Uterus (tissue), 3 donors: ENCODE measurements at regions not wholly inside any gene's neighbourhood (a gene's known extent, or its start where the extent isn't known, plus 50 kb on each side); places are given as distances from the start of the nearest gene placed in this dataset.
"Not testable (repeated sequence)": the region's sequence is repeated elsewhere in the genome, so short reads cannot be mapped to it uniquely, and the experiment has no call there.

Source experiments
- DNase-seq, 2 donors: peaks; one replicate each; pipeline ENCODE4 v3.0.0-alpha.2; 2019 to 2020
- H3K27ac ChIP-seq, 2 donors: fragments of 200-600 bp; sonication (generic); 1 replicate in 1 of 2; 2 replicates in 1 of 2; pipeline ENCODE4 v1.5.1; 2016 to 2018
- H3K27me3 ChIP-seq, 2 donors: fragments of 200-600 bp; sonication (generic); one replicate each; pipeline ENCODE4 v1.5.1; 2018 to 2019; ENCODE audit warnings: control low read depth in 1 of 2
- H3K36me3 ChIP-seq, 2 donors: fragments of 200-600 bp; sonication (generic); one replicate each; pipeline ENCODE4 v1.5.1; 2019; ENCODE audit warnings: control low read depth in 1 of 2
- H3K4me1 ChIP-seq, 2 donors: fragments of 200-600 bp; sonication (generic); one replicate each; pipeline ENCODE4 v1.5.1; 2018 to 2019; ENCODE audit warnings: control low read depth in 1 of 2
- H3K4me3 ChIP-seq, 2 donors: fragments of 200-600 bp; sonication (generic); 1 replicate in 1 of 2; 2 replicates in 1 of 2; pipeline ENCODE4 v1.5.1; 2018 to 2019; ENCODE audit warnings: mild to moderate bottlenecking in 1 of 2
- H3K9me3 ChIP-seq, 2 donors: fragments of 200-600 bp; sonication (generic); one replicate each; pipeline ENCODE4 v1.5.1; 2019; ENCODE audit warnings: control low read depth in 1 of 2
- CTCF ChIP-seq, 4 experiments: fragments of 200-600 bp in 2 of 4; fragments of 450-650 bp in 2 of 4; sonication (generic) in 2 of 4; IDR thresholded peaks; one replicate each; pipeline ENCODE4 v1.5.1; 2016 to 2019; ENCODE audit warnings: antibody characterized with exemption in 4 of 4, mild to moderate bottlenecking in 2 of 4, moderate library complexity in 1 of 4
- POLR2A ChIP-seq, 2 donors: fragments of 450-650 bp; IDR thresholded peaks; one replicate each; pipeline ENCODE4 v1.6.1; 2016; ENCODE audit warnings: antibody characterized with exemption in 2 of 2, mild to moderate bottlenecking in 1 of 2, moderate library complexity in 1 of 2
- intact Hi-C: fragments of 100-400 bp; cut with DNase I; formaldehyde crosslinking; loops from one replicate; pipeline ENCODE4 v1.15.1; 2023; ENCODE audit warnings: low total_unique reads
- donor health status: DM: yes; HTN: yes; CAD: no.

GRCh38 chr10:23859598-23859997 lies 349.3 kb upstream of the KIAA1217 start:
- Histone ChIP-seq H3K9me3 (no peaks in the 10 kb centered on the region), H3K4me1 (no peaks in the 10 kb centered on the region), H3K27me3 (no peaks in the 10 kb centered on the region), H3K4me3 (no peak overlapping the region), H3K36me3 (no peaks in the 10 kb centered on the region), H3K27ac (no peak overlapping the region)
- no peak for DNase-seq
- TF ChIP-seq CTCF (IDR thresholded peaks at IDR 0.05) (no peak), POLR2A (IDR thresholded peaks at IDR 0.05) (no peak)
- intact Hi-C loops = no loop called here

DNA sequence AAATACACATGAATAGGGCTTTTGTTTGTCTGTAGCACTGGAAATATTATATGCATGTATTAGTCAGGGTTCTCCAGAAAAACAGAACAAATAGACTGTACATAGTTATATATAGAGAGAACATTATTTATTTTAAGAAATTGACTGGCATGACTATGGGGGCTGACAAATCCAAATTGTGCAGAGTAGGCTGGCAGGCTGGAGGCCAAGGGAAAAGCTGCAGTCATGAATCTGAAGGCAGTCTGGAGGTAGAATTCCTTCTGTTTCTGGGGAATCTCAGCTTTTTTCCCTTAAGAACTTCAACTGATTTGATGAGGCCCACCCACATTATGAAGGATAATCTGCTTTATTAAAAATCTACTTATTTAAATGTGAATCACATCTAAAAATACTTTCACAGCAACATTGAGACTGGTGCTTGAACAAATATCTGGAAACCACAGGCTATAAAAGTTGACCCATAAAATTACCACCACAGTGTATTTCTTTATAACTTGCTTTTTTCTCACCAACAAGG lies 344.2 kb upstream of the KIAA1217 start:
- H3K4me3 ChIP-seq = no peak overlapping the region
- intact Hi-C loops = no loop called here
- no peaks in the 10 kb centered on the region for H3K4me1 ChIP-seq
- H3K9me3 ChIP-seq = no peaks in the 10 kb centered on the region
- no peaks in the 10 kb centered on the region for H3K36me3 ChIP-seq
- H3K27ac ChIP-seq = no peak overlapping the region
- TF ChIP-seq CTCF (IDR thresholded peaks at IDR 0.05) (no peak), POLR2A (IDR thresholded peaks at IDR 0.05) (no peak)
- no peak for DNase-seq
- no peaks in the 10 kb centered on the region for H3K27me3 ChIP-seq

DNA sequence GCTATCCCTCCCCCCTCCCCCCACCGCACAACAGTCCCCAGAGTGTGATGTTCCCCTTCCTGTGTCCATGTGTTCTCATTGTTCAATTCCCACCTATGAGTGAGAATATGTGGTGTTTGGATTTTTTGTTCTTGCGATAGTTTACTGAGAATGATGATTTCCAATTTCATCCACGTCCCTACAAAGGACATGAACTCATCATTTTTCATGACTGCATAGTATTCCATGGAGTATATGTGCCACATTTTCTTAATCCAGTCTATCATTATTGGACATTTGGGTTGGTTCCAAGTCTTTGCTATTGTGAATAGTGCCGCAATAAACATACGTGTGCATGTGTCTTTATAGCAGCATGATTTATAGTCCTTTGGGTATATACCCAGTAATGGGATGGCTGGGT lies 342.0 kb upstream of the KIAA1217 start:
- H3K4me1 ChIP-seq, DNase-seq, H3K36me3 ChIP-seq, H3K9me3 ChIP-seq, H3K4me3 ChIP-seq, H3K27me3 ChIP-seq, intact Hi-C loops, H3K27ac ChIP-seq: not testable (repeated sequence)

- no peak for TF ChIP-seq CTCF (IDR thresholded peaks at IDR 0.05)
- no peak for TF ChIP-seq POLR2A (IDR thresholded peaks at IDR 0.05)
- H3K27ac ChIP-seq = no peak overlapping the region
- H3K9me3 ChIP-seq = no peaks in the 10 kb centered on the region
- H3K27me3 ChIP-seq = no peaks in the 10 kb centered on the region
- H3K4me1 ChIP-seq = no peaks in the 10 kb centered on the region
- no peak for DNase-seq
- H3K36me3 ChIP-seq = no peaks in the 10 kb centered on the region
- no peak overlapping the region for H3K4me3 ChIP-seq
- intact Hi-C loops = no loop called here
Observed at GRCh38 chr10:23868121-23868520, 340.8 kb upstream of the KIAA1217 start.

DNA sequence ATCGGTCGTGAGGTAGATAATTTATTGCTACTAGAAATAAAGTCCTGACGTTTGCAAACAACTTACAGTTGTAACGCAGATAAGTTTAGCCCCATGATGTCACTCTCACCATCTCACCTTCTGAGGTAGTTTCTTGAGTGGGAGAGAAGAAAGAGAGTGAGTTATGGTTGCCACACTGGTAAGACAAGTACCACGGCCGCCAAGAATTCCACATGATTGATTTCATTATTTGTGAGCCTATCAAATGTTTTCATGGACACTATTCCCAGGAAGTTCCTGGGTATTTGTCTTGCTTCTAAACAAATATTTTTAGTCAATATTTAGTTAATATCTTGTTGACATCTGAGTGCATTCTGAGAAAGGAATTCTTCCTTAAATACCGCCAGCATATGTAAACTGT lies 339.4 kb upstream of the KIAA1217 start:
- Histone ChIP-seq H3K9me3 (no peaks in the 10 kb centered on the region), H3K36me3 (no peaks in the 10 kb centered on the region), H3K27ac (no peak overlapping the region), H3K4me1 (no peaks in the 10 kb centered on the region), H3K4me3 (no peak overlapping the region), H3K27me3 (no peaks in the 10 kb centered on the region)
- intact Hi-C loops = no loop called here
- TF ChIP-seq POLR2A (IDR thresholded peaks at IDR 0.05) (no peak), CTCF (IDR thresholded peaks at IDR 0.05) (no peak)
- no peak for DNase-seq

DNA sequence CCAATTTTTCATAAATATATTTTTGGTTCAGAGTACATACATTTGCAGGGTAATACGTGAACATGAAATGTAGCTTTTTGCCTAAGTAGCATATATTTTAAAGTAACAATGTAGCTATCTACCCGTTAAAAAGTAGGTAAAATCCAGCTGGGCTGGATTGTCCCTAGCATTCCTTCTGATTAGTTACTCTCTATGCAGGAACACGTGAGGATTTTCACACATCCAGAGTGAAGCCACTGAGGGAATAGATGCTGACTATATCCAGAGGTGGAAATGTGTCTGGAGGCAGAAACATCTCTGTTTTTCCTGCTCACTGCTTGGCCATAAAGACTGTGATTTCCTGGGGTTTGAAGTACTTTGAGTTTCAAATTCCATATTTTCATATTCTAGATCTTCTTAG lies 338.9 kb upstream of the KIAA1217 start:
- Histone ChIP-seq H3K9me3 (no peaks in the 10 kb centered on the region), H3K4me1 (no peaks in the 10 kb centered on the region), H3K27ac (no peak overlapping the region), H3K4me3 (no peak overlapping the region), H3K27me3 (no peaks in the 10 kb centered on the region), H3K36me3 (no peaks in the 10 kb centered on the region)
- no peak for TF ChIP-seq POLR2A (IDR thresholded peaks at IDR 0.05)
- no peak for TF ChIP-seq CTCF (IDR thresholded peaks at IDR 0.05)
- DNase-seq = no peak
- intact Hi-C loops = no loop called here
